ENCODE measurements at regions not wholly inside any gene's neighbourhood (a gene's known extent, or its start where the extent isn't known, plus 50 kb on each side); places are given as distances from the start of the nearest gene placed in this dataset. TPM values are rescaled to one million over a fixed set of nuclear protein-coding genes. Genes with fewer than 3 reads are reported as not detected.

Small RNA genes lying in the stretch of these regions (microRNA-seq; reads per million reads assigned to microRNA genes)
- not detected for gene RNU7-93P (ENCODE audit: insufficient read depth, insufficient read length)

Small RNA genes lying in the stretch of these regions (small RNA-seq; reads per million reads assigned to genes)
- gene RNU7-93P: 0 reads per million in 5 experiments
